ENCODE measurements at regions not wholly inside any gene's neighbourhood (a gene's known extent, or its start where the extent isn't known, plus 50 kb on each side); places are given as distances from the start of the nearest gene placed in this dataset.
A peak's percentile ranks its signal among the peaks of the same experiment; 100 is the strongest.

- no peak overlapping the region for H2BK20ac ChIP-seq (ENCODE audit: low read length)
- FAIRE-seq (no peak), DNase-seq (ENCODE audit: low read depth in 1 of 2, low spot score in 2 of 2) (no peak)
- POLR2A ChIA-PET (ENCODE audit: partially characterized antibody) = no interaction called here
- H3K79me2 ChIP-seq (ENCODE audit: control insufficient read depth in 1 of 2, insufficient read depth in 2 of 2, low read length in 2 of 2) = no peaks in the 10 kb centered on the region
- no peaks in the 10 kb centered on the region for H3K79me1 ChIP-seq (ENCODE audit: low read depth, low read length)
- H2BK12ac ChIP-seq (ENCODE audit: low read depth, low read length) = no peak overlapping the region
- no peaks in the 10 kb centered on the region; the same call in 1 of the 2 replicates for H3K23me2 ChIP-seq (ENCODE audit: low read depth, low read length)
- no peak overlapping the region for H3K18ac ChIP-seq (ENCODE audit: extremely low read depth, low read length)
- H3K4me1 ChIP-seq (replicated peaks in 1 of 4; ENCODE audit: control insufficient read depth in 3 of 4, insufficient read depth in 4 of 4, low read length in 3 of 4) = no peaks in the 10 kb centered on the region
- H2BK5ac ChIP-seq (ENCODE audit: low read depth, low read length) = no peak overlapping the region
- H3K14ac ChIP-seq (ENCODE audit: insufficient read length) = no peak overlapping the region
- H3K36me3 ChIP-seq (ENCODE audit: control insufficient read depth in 2 of 4, insufficient read depth in 4 of 4, low read length in 3 of 4) = no peaks in the 10 kb centered on the region
- no peak overlapping the region for H2BK120ac ChIP-seq (replicated peaks; ENCODE audit: low read depth, low read length)
- H2AFZ ChIP-seq (ENCODE audit: low read length) = 0 out of 2 replicates have a peak overlapping the region, but pooled peaks have one; percentile 20
- H3K4ac ChIP-seq (replicated peaks; ENCODE audit: insufficient read length, low read depth, low read length) = no peak overlapping the region
- WGBS, 2 experiments (ENCODE audit: extremely low coverage in 1 of 2, insufficient coverage in 1 of 2, insufficient read length in 1 of 2, insufficient replicate concordance in 2 of 2, low coverage in 1 of 2, low lambda C conversion rate in 2 of 2, missing lambda C conversion rate in 1 of 2) = 86% methylated on average over 2 of the region's 2 CpGs; no CpG with 5 or more reads in 1 of the 2 experiments
- no peak overlapping the region for H3K23ac ChIP-seq (ENCODE audit: insufficient read length)
- H3K9me3 ChIP-seq (ENCODE audit: insufficient read depth in 2 of 2, low read depth in 1 of 2, low read length in 1 of 2) = no peaks in the 10 kb centered on the region
- H3K27me3 ChIP-seq (replicated peaks in 1 of 4; ENCODE audit: control insufficient read depth in 3 of 4, extremely low read depth in 1 of 4, insufficient read depth in 3 of 4, low read length in 3 of 4) = no peaks in the 10 kb centered on the region
- H3K9ac ChIP-seq (replicated peaks in 1 of 4; ENCODE audit: extremely low read depth in 1 of 4, low read depth in 3 of 4, low read length in 3 of 4) = no peak overlapping the region
- H2AK5ac ChIP-seq (ENCODE audit: low read depth, low read length) = no peak overlapping the region
- no peak overlapping the region for H4K8ac ChIP-seq (ENCODE audit: extremely low read depth, insufficient read depth, low read length)
- H3K4me2 ChIP-seq (ENCODE audit: insufficient read depth in 1 of 2, low read depth in 2 of 2, low read length in 2 of 2) = no peak overlapping the region
- H3K56ac ChIP-seq (replicated peaks; ENCODE audit: insufficient read length, low read depth, low read length) = no peak overlapping the region
- H3K27ac ChIP-seq (ENCODE audit: low read depth, low read length) = no peak overlapping the region
- no peak overlapping the region for H2BK15ac ChIP-seq (ENCODE audit: low read length)
- no peak overlapping the region for H3K4me3 ChIP-seq (ENCODE audit: extremely low read depth in 1 of 4, insufficient read depth in 2 of 4, low read depth in 3 of 4, low read length in 4 of 4)
- no peak overlapping the region for H4K91ac ChIP-seq (replicated peaks; ENCODE audit: insufficient read length, low read length)
- no peaks in the 10 kb centered on the region for H4K20me1 ChIP-seq (replicated peaks in 1 of 2; ENCODE audit: control insufficient read depth in 1 of 2, insufficient read depth in 2 of 2, low read length in 2 of 2)
- H4K5ac ChIP-seq (ENCODE audit: insufficient read length, low read depth, low read length) = no peak overlapping the region
- CTCF ChIA-PET (ENCODE audit: partially characterized antibody) = no interaction called here
- TF ChIP-seq TAF1 (IDR thresholded peaks at IDR 0.05; ENCODE audit: low read depth, low read length) (no peak), RFX5 (IDR thresholded peaks at IDR 0.05; ENCODE audit: borderline replicate concordance, low read depth, low read length) (no peak), YY1 (IDR thresholded peaks at IDR 0.05; ENCODE audit: low read depth, low read length) (no peak), BCL11A (IDR thresholded peaks at IDR 0.05; ENCODE audit: low read depth in 2 of 2, low read length in 2 of 2) (no peak), ZNF274 (IDR thresholded peaks at IDR 0.05; ENCODE audit: borderline replicate concordance, extremely low read depth, low read length) (no peak), SIN3A (conservative IDR thresholded peaks at IDR 0.05 in 1 of 2, IDR thresholded peaks at IDR 0.05 in 1 of 2; ENCODE audit: low read depth in 1 of 2, low read length in 2 of 2) (no peak), ATF2 (IDR thresholded peaks at IDR 0.05; ENCODE audit: low read length) (no peak)
Observed at GRCh38 chr11:101255036-101255435, 125.4 kb upstream of the PGR start.
